HG02981 (cell line): ENCODE measurements at regions not wholly inside any gene's neighbourhood (a gene's known extent, or its start where the extent isn't known, plus 50 kb on each side); places are given as distances from the start of the nearest gene placed in this dataset.
"Not testable (repeated sequence)": the region's sequence is repeated elsewhere in the genome, so short reads cannot be mapped to it uniquely, and the experiment has no call there.

Experiments
- ATAC-seq: cut with Tn5 transposase; IDR thresholded peaks from one replicate; pipeline ENCODE4 v1.9.1; 2021; ENCODE audit warnings: mild to moderate bottlenecking, moderate library complexity; ENCODE audit not compliant: unreplicated experiment

GRCh38 chr11:25488176-25488575 lies 843.8 kb upstream of the ANO3 start:
- ATAC-seq = not testable (repeated sequence)

GRCh38 chr11:25501426-25501825 lies 830.5 kb upstream of the ANO3 start:
- not testable (repeated sequence) for ATAC-seq

- ATAC-seq = no peak
These were observed 816.4 kb upstream of the ANO3 start for GRCh38 chr11:25515576-25515975.

- ATAC-seq = no peak
These were observed 811.5 kb upstream of the ANO3 start for GRCh38 chr11:25520459-25520858.

- ATAC-seq = no peak
These were observed 804.1 kb upstream of the ANO3 start for GRCh38 chr11:25527841-25528240.

- no peak for ATAC-seq
These were observed 802.4 kb upstream of the ANO3 start for GRCh38 chr11:25529572-25529971.

- ATAC-seq = no peak
These were observed 796.3 kb upstream of the ANO3 start for GRCh38 chr11:25535467-25536272.

- no peak for ATAC-seq
These were observed 795.6 kb upstream of the ANO3 start for GRCh38 chr11:25536289-25536688.

GRCh38 chr11:25537393-25537792 lies 794.5 kb upstream of the ANO3 start:
- no peak for ATAC-seq

GRCh38 chr11:25547292-25547691 lies 784.6 kb upstream of the ANO3 start:
- no peak for ATAC-seq

GRCh38 chr11:25562417-25562816 lies 769.5 kb upstream of the ANO3 start:
- ATAC-seq = no peak

GRCh38 chr11:25565846-25566245 lies 766.1 kb upstream of the ANO3 start:
- no peak for ATAC-seq

- ATAC-seq = no peak
These were observed 765.4 kb upstream of the ANO3 start for GRCh38 chr11:25566298-25567200.

- ATAC-seq = no peak
These were observed 755.6 kb upstream of the ANO3 start for GRCh38 chr11:25576320-25576719.

GRCh38 chr11:25579554-25579953 lies 752.4 kb upstream of the ANO3 start:
- not testable (repeated sequence) for ATAC-seq

- ATAC-seq = no peak
These were observed 748.3 kb upstream of the ANO3 start for GRCh38 chr11:25583596-25583995.

- no peak for ATAC-seq
These were observed 744.4 kb upstream of the ANO3 start for GRCh38 chr11:25587496-25587895.

- ATAC-seq = no peak
These were observed 738.7 kb upstream of the ANO3 start for GRCh38 chr11:25593221-25593620.

- ATAC-seq = no peak
These were observed 735.2 kb upstream of the ANO3 start for GRCh38 chr11:25596701-25597100.

GRCh38 chr11:25597696-25598095 lies 734.2 kb upstream of the ANO3 start:
- ATAC-seq = no peak

GRCh38 chr11:25602149-25602548 lies 729.8 kb upstream of the ANO3 start:
- ATAC-seq = no peak

GRCh38 chr11:25602959-25603358 lies 729.0 kb upstream of the ANO3 start:
- ATAC-seq = no peak
